Hepatocyte (in vitro differentiated cells): ENCODE measurements at regions not wholly inside any gene's neighbourhood (a gene's known extent, or its start where the extent isn't known, plus 50 kb on each side); places are given as distances from the start of the nearest gene placed in this dataset.
A peak's percentile ranks its signal among the peaks of the same experiment; 100 is the strongest.

Experiments
- DNase-seq: peaks from one replicate; pipeline ENCODE4 v3.0.0-alpha.2; 2016; ENCODE audit warnings: low spot score
- H2AFZ ChIP-seq: fragments of 200-600 bp; sonication (generic); 2 replicates; pipeline ENCODE4 v1.6.0; 2016; ENCODE audit warnings: antibody characterized with exemption, mild to moderate bottlenecking
- H3K27ac ChIP-seq: fragments of 200-600 bp; sonication (generic); 2 replicates; pipeline ENCODE4 v1.5.1; 2016; ENCODE audit warnings: mild to moderate bottlenecking
- H3K27me3 ChIP-seq: fragments of 200-600 bp; sonication (generic); 2 replicates; pipeline ENCODE4 v1.6.1; 2016
- H3K36me3 ChIP-seq: fragments of 200-600 bp; sonication (generic); replicated peaks from 2 replicates; pipeline ENCODE4 v1.5.1; 2016; ENCODE audit warnings: low read depth; ENCODE audit not compliant: insufficient read depth
- H3K4me1 ChIP-seq: fragments of 200-600 bp; sonication (generic); 2 replicates; pipeline ENCODE4 v1.5.1; 2016; ENCODE audit warnings: mild to moderate bottlenecking, moderate library complexity; ENCODE audit not compliant: insufficient read depth
- H3K4me2 ChIP-seq: fragments of 200-600 bp; sonication (generic); 2 replicates; pipeline ENCODE4 v1.6.0; 2016
- H3K4me3 ChIP-seq: fragments of 200-600 bp; sonication (generic); 2 replicates; pipeline ENCODE4 v1.5.1; 2016; ENCODE audit warnings: mild to moderate bottlenecking
- H3K79me2 ChIP-seq: fragments of 200-600 bp; sonication (generic); 2 replicates; pipeline ENCODE4 v1.6.0; 2017; ENCODE audit warnings: mild to moderate bottlenecking
- H3K9me2 ChIP-seq: fragments of 200-600 bp; sonication (generic); replicated peaks from 2 replicates; pipeline ENCODE4 v1.6.0; 2017; ENCODE audit warnings: mild to moderate bottlenecking; ENCODE audit not compliant: insufficient read depth
- H3K9me3 ChIP-seq: fragments of 200-600 bp; sonication (generic); 2 replicates; pipeline ENCODE4 v1.5.1; 2016; ENCODE audit warnings: low read depth, mild to moderate bottlenecking
- H4K20me1 ChIP-seq: fragments of 200-600 bp; sonication (generic); 2 replicates; pipeline ENCODE4 v1.6.0; 2016; ENCODE audit warnings: mild to moderate bottlenecking; ENCODE audit not compliant: insufficient read depth, poor library complexity, severe bottlenecking
- CTCF ChIP-seq: fragments of 200-600 bp; sonication (generic); IDR thresholded peaks from 2 replicates; pipeline ENCODE4 v1.5.1; 2016; ENCODE audit warnings: antibody characterized with exemption, mild to moderate bottlenecking; ENCODE audit not compliant: poor library complexity
- EZH2 ChIP-seq: fragments of 200-600 bp; sonication (generic); IDR thresholded peaks from 2 replicates; pipeline ENCODE4 v1.6.1; 2016; ENCODE audit warnings: antibody characterized with exemption, mild to moderate bottlenecking, borderline replicate concordance
- EZH2phosphoT487 ChIP-seq: fragments of 200-600 bp; sonication (generic); IDR thresholded peaks from one replicate; pipeline ENCODE4 v1.6.1; 2018; ENCODE audit warnings: antibody characterized with exemption, mild to moderate bottlenecking, low read depth, moderate library complexity; ENCODE audit not compliant: unreplicated experiment, severe bottlenecking
- WGBS: methylation state at CpG from one replicate; pipeline ENCODE4 v1.1.6; 2016; ENCODE audit warnings: low lambda C conversion rate; ENCODE audit errors: missing lambda C conversion rate; 5-methylcytosine and 5-hydroxymethylcytosine counted together

- Histone ChIP-seq H3K27ac (no peak overlapping the region), H3K4me1 (no peaks in the 10 kb centered on the region), H2AFZ (no peak overlapping the region), H3K9me3 (no peaks in the 10 kb centered on the region), H3K4me3 (no peak overlapping the region), H3K36me3 (no peaks in the 10 kb centered on the region), H3K79me2 (no peaks in the 10 kb centered on the region), H4K20me1 (no peaks in the 10 kb centered on the region), H3K9me2 (no peaks in the 10 kb centered on the region), H3K4me2 (no peak overlapping the region), H3K27me3 (no peaks in the 10 kb centered on the region)
- DNase-seq = no peak
- WGBS = 75% methylated on average over 10 of the region's 10 CpGs
- no peak for TF ChIP-seq EZH2
- no peak for TF ChIP-seq CTCF
- TF ChIP-seq EZH2phosphoT487 = no peak
Observed at GRCh38 chr15:98394546-98394945, 253.8 kb upstream of the IGF1R start.

DNA sequence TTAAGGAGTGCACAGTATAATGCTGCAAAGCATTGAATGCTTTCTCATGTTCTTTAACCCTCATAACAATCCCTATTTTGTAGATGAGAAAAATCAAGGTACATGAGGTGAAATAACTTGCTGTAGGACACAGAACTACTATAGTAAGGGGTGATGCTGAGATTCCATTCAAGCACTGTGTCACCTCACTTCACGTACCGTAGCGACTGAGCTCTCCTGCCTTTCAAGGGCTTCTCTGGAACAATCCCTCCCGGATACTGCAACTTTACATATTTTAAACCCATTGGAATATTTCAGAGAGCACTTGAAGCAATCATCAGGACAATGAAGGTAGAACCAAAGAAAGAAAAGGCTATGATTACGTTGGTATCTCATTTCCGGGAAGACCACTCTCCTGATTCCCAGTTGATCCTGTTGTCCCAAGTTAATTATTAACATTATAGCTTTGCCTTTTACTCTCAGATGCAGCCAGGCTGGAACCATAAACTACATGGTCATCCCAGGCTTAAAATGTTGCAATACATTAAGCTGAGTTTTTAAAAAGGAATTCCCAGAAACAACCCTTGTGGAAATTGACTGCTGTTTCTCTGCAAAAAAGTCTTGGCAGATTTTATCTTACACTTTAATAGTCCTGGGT is 252.2 kb upstream of the IGF1R start:
- TF ChIP-seq EZH2 = no peak
- no peak for TF ChIP-seq EZH2phosphoT487
- TF ChIP-seq CTCF = no peak
- Histone ChIP-seq H3K79me2 (no peaks in the 10 kb centered on the region), H3K9me2 (no peaks in the 10 kb centered on the region), H3K27ac (peak overlapping the region; percentile 60), H4K20me1 (no peaks in the 10 kb centered on the region), H2AFZ (peak overlapping the region; percentile 37), H3K9me3 (no peaks in the 10 kb centered on the region), H3K4me2 (peak overlapping the region; percentile 54), H3K4me3 (no peak overlapping the region), H3K27me3 (no peaks in the 10 kb centered on the region), H3K4me1 (no peaks in the 10 kb centered on the region), H3K36me3 (no peaks in the 10 kb centered on the region)
- WGBS = 67% methylated on average over 6 of the region's 6 CpGs
- peak; percentile 44 for DNase-seq

DNA sequence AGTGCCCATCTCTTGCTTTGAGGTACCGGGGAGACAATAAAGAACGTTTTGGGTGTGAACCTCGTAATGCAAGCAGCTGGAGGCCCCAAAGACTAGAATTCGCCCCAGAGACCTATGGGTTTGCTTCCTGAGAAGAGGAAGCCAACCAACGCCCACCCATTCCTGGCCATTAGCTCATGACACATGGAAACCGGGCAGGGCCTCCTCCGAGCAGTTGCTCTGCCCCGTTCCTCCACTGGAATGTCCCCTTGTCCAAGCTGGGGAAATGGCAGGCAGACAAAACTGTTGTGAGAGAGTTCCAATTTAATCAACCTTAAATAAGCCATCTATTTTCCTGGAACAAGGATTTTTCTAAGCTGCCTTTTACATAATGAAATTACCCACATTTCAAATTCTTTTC is 250.9 kb upstream of the IGF1R start:
- Histone ChIP-seq H3K27ac (peak overlapping the region; percentile 8), H2AFZ (no peak overlapping the region), H3K27me3 (no peaks in the 10 kb centered on the region), H3K9me3 (no peaks in the 10 kb centered on the region), H3K79me2 (no peaks in the 10 kb centered on the region), H3K9me2 (no peaks in the 10 kb centered on the region), H3K4me2 (no peak overlapping the region), H4K20me1 (no peaks in the 10 kb centered on the region), H3K4me1 (no peaks in the 10 kb centered on the region), H3K36me3 (no peaks in the 10 kb centered on the region), H3K4me3 (no peak overlapping the region)
- no peak for DNase-seq
- TF ChIP-seq CTCF = no peak
- TF ChIP-seq EZH2phosphoT487 = no peak
- no peak for TF ChIP-seq EZH2
- 87% methylated on average over 8 of the region's 8 CpGs for WGBS

- Histone ChIP-seq H3K79me2 (no peaks in the 10 kb centered on the region), H3K4me3 (no peak overlapping the region), H3K36me3 (no peaks in the 10 kb centered on the region), H3K27ac (peak overlapping the region; percentile 8), H2AFZ (no peak overlapping the region), H3K9me3 (no peaks in the 10 kb centered on the region), H3K4me2 (no peak overlapping the region), H4K20me1 (no peaks in the 10 kb centered on the region), H3K9me2 (no peaks in the 10 kb centered on the region), H3K4me1 (no peaks in the 10 kb centered on the region), H3K27me3 (no peaks in the 10 kb centered on the region)
- TF ChIP-seq EZH2 = no peak
- TF ChIP-seq CTCF = no peak
- no peak for TF ChIP-seq EZH2phosphoT487
- WGBS = 66% methylated on average over 4 of the region's 4 CpGs
- DNase-seq = no peak
Observed at GRCh38 chr15:98398056-98398455, 250.3 kb upstream of the IGF1R start.
